Common myeloid progenitor, CD34-positive (primary cell): ENCODE measurements at regions not wholly inside any gene's neighbourhood (a gene's known extent, or its start where the extent isn't known, plus 50 kb on each side); places are given as distances from the start of the nearest gene placed in this dataset.
"Not testable (repeated sequence)": the region's sequence is repeated elsewhere in the genome, so short reads cannot be mapped to it uniquely, and the experiment has no call there.

Experiments
- CTCF ChIA-PET: fragments of 350-600 bp; sonication (Branson Sonifier 250); formaldehyde crosslinking; loops from one replicate; lab custom pipeline; 2021; ENCODE audit warnings: antibody characterized with exemption; lab: Charles Lee
- POLR2A ChIA-PET: fragments of 350-600 bp; sonication (Branson Sonifier 250); formaldehyde crosslinking; loops from one replicate; lab custom pipeline; 2021; ENCODE audit warnings: antibody characterized with exemption; lab: Charles Lee
- DNase-seq, 3 donors: peaks; one replicate each; pipeline versions ENCODE4 v3.0.0 to v3.0.0-alpha.2; 2013
- H3K27ac ChIP-seq, 2 experiments: 1 replicate in 1 of 2; 2 replicates in 1 of 2; pipeline ENCODE4 v1.7.0; 2013; ENCODE audit warnings: inconsistent platforms in 2 of 2, low read length in 2 of 2, mild to moderate bottlenecking in 2 of 2, low read depth in 1 of 2, moderate library complexity in 1 of 2; ENCODE audit not compliant: severe bottlenecking in 2 of 2, insufficient read depth in 1 of 2, poor library complexity in 1 of 2
- H3K27me3 ChIP-seq, 5 experiments: replicated peaks in 2 of 5; 1 replicate in 3 of 5; 2 replicates in 2 of 5; pipeline versions ENCODE4 v1.6.1 to v1.7.0; 2013; ENCODE audit warnings: low read length in 4 of 5, mild to moderate bottlenecking in 2 of 5, moderate library complexity in 2 of 5, inconsistent platforms in 1 of 5; ENCODE audit not compliant: insufficient read depth in 5 of 5, control insufficient read depth in 4 of 5
- H3K36me3 ChIP-seq, 4 experiments: 1 replicate in 2 of 4; 2 replicates in 2 of 4; pipeline versions ENCODE4 v1.6.1 to v1.7.0; 2013; ENCODE audit warnings: low read length in 3 of 4, control low read depth in 1 of 4, mild to moderate bottlenecking in 1 of 4; ENCODE audit not compliant: control insufficient read depth in 4 of 4, insufficient read depth in 4 of 4
- H3K4me1 ChIP-seq, 4 experiments: 1 replicate in 3 of 4; 2 replicates in 1 of 4; pipeline versions ENCODE4 v1.6.1 to v1.7.1; 2013; ENCODE audit warnings: low read length in 3 of 4, mild to moderate bottlenecking in 3 of 4, control low read depth in 1 of 4, inconsistent platforms in 1 of 4, moderate library complexity in 1 of 4; ENCODE audit not compliant: control insufficient read depth in 4 of 4, insufficient read depth in 4 of 4; ENCODE audit errors: control extremely low read depth in 1 of 4
- H3K4me3 ChIP-seq, 7 experiments: 1 replicate in 4 of 7; 2 replicates in 3 of 7; pipeline versions ENCODE4 v1.5.1 to v1.7.0; 2013; ENCODE audit warnings: mild to moderate bottlenecking in 7 of 7, low read length in 6 of 7, moderate library complexity in 6 of 7, inconsistent platforms in 2 of 7, low read depth in 2 of 7, control low read depth in 1 of 7; ENCODE audit not compliant: insufficient read depth in 4 of 7, control insufficient read depth in 1 of 7; ENCODE audit errors: extremely low read depth in 1 of 7
- H3K9me3 ChIP-seq, 5 experiments: 1 replicate in 4 of 5; 2 replicates in 1 of 5; pipeline versions ENCODE4 v1.6.1 to v1.7.1; 2013; ENCODE audit warnings: low read length in 4 of 5, mild to moderate bottlenecking in 2 of 5, inconsistent platforms in 1 of 5, low read depth in 1 of 5, moderate library complexity in 1 of 5; ENCODE audit not compliant: control insufficient read depth in 4 of 5, insufficient read depth in 2 of 5; ENCODE audit errors: control extremely low read depth in 1 of 5
- WGBS: methylation state at CpG from one replicate; pipeline ENCODE4 v1.1.5; 2013; ENCODE audit not compliant: insufficient coverage; 5-methylcytosine and 5-hydroxymethylcytosine counted together

GRCh38 chr1:149267287-149267686 lies 163.9 kb upstream of the NBPF9 start:
- POLR2A ChIA-PET, H3K4me1 ChIP-seq, H3K36me3 ChIP-seq, DNase-seq, H3K9me3 ChIP-seq, CTCF ChIA-PET, H3K4me3 ChIP-seq, H3K27ac ChIP-seq, H3K27me3 ChIP-seq: not testable (repeated sequence)
- WGBS = no CpG with 5 or more reads among the region's 3 CpGs

- H3K4me3 ChIP-seq, CTCF ChIA-PET, POLR2A ChIA-PET, H3K27ac ChIP-seq, DNase-seq, H3K4me1 ChIP-seq, H3K36me3 ChIP-seq, H3K9me3 ChIP-seq, H3K27me3 ChIP-seq: not testable (repeated sequence)
- no CpG with 5 or more reads among the region's 6 CpGs for WGBS
These were observed 165.8 kb upstream of the NBPF9 start for GRCh38 chr1:149269001-149269702.

- DNase-seq, H3K36me3 ChIP-seq, POLR2A ChIA-PET, H3K4me1 ChIP-seq, H3K27ac ChIP-seq, CTCF ChIA-PET, H3K4me3 ChIP-seq, H3K27me3 ChIP-seq, H3K9me3 ChIP-seq: not testable (repeated sequence)
- no CpG with 5 or more reads among the region's 2 CpGs for WGBS
These were observed 166.5 kb upstream of the NBPF9 start for GRCh38 chr1:149269833-149270232.

- H3K27ac ChIP-seq, H3K36me3 ChIP-seq, H3K4me1 ChIP-seq, POLR2A ChIA-PET, H3K4me3 ChIP-seq, CTCF ChIA-PET, H3K27me3 ChIP-seq, DNase-seq, H3K9me3 ChIP-seq: not testable (repeated sequence)
- WGBS = no CpG with 5 or more reads among the region's 5 CpGs
These were observed 171.1 kb upstream of the NBPF9 start for GRCh38 chr1:149274493-149274892.

GRCh38 chr1:149275802-149276201 lies 172.5 kb upstream of the NBPF9 start:
- H3K27ac ChIP-seq, CTCF ChIA-PET, H3K4me1 ChIP-seq, H3K4me3 ChIP-seq, DNase-seq, POLR2A ChIA-PET, H3K9me3 ChIP-seq, H3K36me3 ChIP-seq, H3K27me3 ChIP-seq: not testable (repeated sequence)
- no CpG with 5 or more reads among the region's 6 CpGs for WGBS

GRCh38 chr1:149276496-149276895 lies 173.1 kb upstream of the NBPF9 start:
- H3K27me3 ChIP-seq, H3K36me3 ChIP-seq, CTCF ChIA-PET, H3K9me3 ChIP-seq, H3K4me1 ChIP-seq, H3K27ac ChIP-seq, POLR2A ChIA-PET, H3K4me3 ChIP-seq, DNase-seq: not testable (repeated sequence)
- no CpG with 5 or more reads among the region's 5 CpGs for WGBS

- POLR2A ChIA-PET, DNase-seq: not testable (repeated sequence)
- WGBS = no CpG with 5 or more reads among the region's 2 CpGs
These were observed 174.8 kb upstream of the NBPF9 start for GRCh38 chr1:149278156-149278555.

More at GRCh38 chr1:149278156-149278555, 174.8 kb upstream of the NBPF9 start:
- H3K27ac ChIP-seq, H3K4me1 ChIP-seq, H3K9me3 ChIP-seq, CTCF ChIA-PET, H3K27me3 ChIP-seq, H3K36me3 ChIP-seq, H3K4me3 ChIP-seq: not testable (repeated sequence)
